CD4-positive, alpha-beta T cell treated with Interleukin-4 for 1 hour (primary cell): ENCODE measurements at regions not wholly inside any gene's neighbourhood (a gene's known extent, or its start where the extent isn't known, plus 50 kb on each side); places are given as distances from the start of the nearest gene placed in this dataset.

Source experiments
- DNase-seq, 2 donors: peaks; one replicate each; pipeline ENCODE4 v3.0.0-alpha.2; 2020 to 2022

DNA sequence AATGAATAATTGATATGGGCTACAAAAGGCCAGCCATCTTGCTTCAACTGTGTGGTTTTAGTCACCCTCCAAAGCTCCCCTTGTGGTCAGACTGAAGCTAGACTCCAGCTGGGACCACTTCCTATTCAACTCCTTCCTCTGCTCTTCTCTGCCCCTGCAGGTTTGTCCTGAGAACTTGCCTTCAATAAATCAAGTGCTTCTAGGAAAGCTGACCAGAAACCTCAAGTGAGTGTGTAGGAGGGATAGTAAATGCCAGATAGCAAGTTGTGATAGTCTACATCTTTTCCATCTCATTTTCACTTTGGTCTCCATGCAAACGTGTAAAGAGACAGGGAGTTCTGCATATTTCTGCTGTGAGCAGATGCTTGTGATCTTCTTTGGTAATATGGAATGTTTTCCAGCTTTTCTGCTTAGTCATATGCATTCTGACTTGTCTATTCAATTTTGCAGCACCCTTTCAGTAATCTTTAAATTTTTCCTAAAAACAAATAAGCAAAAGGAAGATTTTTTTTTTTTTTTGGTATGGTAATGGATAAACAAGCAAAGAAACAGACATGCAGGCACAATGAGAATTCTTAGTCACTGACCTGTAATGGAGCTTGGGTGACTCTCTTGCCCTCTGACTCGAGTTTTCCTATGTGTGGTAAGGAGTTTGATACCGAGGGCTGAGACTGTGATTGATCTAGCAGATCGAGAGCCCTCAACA lies 201.3 kb upstream of the BTBD3 start:
- no peak for DNase-seq

DNA sequence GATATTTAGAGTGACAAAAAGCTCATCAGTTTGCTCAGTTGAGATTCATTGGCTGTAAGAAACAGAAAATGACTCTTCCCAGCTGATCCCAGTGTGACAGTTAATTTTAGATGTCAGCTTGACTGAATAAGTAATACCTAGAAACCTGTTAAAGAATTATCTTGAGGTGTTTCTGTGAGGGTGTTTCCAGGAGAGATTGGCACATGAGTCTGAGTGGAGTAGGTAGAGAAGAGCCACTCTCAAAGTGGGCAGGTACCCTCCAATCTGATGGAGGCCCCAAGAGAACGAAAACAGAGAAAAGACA lies 200.8 kb upstream of the BTBD3 start:
- DNase-seq, result no peak

DNA sequence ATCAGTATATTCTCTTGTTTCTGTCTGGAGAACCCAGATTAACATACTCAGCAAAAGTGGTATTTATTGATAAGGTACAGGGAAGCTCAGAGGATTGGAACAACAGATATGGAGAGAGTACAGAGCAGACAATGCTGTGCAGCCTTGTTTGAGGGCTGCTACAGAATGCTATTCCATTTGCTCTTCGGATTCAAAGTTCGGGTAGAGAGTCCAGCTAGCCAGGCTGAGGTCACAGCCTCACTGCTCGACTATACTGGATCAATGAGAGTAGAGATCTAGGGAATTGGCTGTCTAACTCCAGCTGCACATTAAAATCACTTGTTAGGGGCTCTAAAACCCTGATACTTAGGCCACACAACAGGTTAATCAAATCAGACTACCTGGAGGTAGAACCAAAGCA lies 200.1 kb upstream of the BTBD3 start:
- DNase-seq, result no peak

DNA sequence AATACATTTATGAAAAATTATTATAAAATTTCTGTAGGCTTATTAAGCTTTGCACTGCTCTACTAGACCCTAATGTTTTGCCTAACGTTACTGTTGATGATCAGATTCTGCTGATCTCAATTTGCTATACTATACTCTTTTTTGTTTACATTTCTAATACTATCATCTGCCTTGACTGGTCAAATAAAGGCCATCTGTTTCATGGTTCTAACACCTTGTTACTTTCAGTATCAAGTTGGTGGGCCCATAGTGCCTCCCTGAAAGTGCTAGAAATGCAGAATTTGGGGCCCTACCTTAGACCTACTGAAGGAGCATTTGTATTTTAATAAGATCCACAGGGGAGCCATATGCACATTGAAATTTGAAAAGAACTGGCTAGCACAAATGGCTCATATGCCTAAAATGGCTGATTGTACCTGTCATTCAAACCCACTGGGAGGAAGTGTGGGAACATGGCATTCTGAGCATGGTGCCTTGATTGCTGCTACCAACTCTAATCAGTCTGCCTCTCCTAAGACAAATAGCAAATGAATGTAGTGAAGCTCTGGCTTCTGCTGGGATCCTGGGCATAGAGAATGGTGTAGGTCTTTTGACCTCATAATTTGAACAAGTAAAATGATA lies 199.1 kb upstream of the BTBD3 start:
- DNase-seq, result no peak

DNA sequence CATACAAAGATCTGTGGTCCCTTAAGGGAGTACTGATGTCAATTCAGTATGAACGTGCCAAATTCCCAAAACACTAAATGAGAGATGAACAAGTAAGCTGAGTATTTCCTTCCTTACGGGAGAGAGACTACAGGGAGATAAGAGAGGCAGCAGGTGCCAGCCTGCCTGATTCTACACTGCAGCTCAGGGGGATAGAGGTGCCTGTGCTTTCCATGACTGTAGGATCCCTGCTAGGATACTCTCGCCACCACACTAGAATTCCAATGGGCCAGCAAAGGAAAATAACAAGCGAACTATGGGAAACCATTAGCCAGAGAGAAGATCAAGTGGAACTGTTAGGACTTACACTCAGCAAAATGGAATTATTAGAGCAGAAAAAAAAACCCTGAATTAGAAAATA lies 198.5 kb upstream of the BTBD3 start:
- no peak for DNase-seq

DNA sequence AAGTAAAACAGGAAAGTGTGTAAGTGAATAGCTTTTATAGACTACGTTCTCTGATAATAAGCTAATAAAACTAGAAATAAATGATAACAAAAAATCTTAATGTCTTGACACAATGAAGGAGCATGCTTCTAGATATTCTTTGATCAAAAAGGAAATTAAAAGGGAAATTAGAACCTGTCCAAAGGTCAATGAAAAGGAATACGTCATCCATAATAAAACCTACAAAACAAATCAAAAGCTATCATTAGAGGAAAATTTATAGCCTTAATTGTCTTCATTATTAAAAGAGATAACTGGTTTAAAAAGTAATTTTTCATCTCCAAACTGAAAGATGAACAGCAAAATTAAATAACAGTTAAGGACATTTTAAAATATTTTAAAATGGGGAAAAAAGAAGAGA lies 196.3 kb upstream of the BTBD3 start:
- no peak for DNase-seq

DNA sequence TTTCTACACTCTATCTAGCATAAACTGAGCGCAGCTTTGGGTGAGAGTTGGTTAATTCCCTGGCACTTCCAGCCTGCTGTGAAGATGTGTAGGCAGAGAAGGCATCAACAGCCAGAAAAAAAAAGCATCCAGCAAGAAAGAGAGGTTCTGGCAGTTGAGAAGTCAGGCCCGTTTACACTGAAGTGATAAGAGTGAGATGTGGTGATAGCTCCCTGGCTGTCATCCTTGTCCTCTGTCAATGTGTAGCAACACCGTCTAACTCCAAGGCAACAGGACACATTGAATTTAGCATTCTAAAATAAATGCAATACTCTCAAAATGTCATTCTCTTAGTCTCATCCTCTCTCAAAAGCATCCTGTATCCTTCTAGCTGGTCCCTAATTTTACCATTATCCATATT lies 193.6 kb upstream of the BTBD3 start:
- no peak for DNase-seq

DNA sequence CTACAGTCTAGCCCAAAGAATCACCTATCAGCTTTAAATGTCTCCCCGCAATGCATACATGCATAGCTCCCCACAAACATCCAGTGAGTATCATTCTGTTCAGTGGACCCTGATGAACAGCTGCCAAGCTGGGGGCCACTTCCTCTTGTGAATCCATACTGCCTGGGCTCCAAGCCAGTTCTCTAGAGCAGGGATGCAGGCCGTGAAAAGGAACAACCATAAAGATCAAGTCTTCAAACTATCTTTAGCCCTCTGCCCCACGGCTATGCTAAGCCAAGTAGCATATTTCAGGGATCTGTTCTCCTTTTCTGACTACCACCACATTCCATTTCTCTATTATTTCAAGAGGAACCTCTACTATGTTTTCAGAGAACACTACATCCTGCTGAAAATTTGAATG lies 191.7 kb upstream of the BTBD3 start:
- DNase-seq, result no peak

DNA sequence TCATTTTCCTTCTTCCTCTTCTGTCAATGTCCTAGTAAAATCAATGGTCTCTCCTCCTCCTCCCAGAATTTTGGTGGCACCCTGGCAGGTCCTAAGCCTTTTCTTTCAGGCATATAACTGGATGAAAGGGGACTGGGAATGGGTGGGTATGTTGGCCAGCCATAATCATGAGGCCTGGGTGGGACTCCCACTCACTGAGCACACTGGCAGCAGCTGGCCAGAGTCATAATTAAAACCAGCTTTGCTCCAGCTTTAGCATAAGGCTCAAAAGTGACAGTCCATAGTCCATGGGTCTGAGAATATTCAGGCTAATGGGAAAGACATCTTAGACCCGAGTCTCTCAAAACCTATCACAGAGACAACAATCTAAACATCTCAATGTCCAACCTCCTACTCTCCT lies 190.0 kb upstream of the BTBD3 start:
- DNase-seq, result no peak

DNA sequence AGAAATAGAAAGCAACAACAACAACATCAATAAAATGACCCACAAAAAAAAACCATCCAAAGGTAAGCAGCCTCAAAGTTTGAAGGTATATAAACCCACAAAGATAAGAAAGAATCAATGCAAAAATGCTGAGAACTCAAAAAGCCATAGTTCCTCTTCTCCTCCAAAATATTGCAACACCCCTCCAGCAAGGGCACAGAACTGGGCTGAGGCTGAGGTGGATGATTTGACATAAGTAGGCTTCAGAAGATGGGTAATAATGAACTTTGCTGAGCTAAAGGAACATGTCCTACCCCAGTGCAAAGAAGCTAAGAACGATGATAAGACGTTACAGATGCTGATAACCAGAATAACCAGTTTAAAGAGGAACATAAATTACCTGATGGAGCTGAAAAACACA lies 188.8 kb upstream of the BTBD3 start:
- no peak for DNase-seq

DNA sequence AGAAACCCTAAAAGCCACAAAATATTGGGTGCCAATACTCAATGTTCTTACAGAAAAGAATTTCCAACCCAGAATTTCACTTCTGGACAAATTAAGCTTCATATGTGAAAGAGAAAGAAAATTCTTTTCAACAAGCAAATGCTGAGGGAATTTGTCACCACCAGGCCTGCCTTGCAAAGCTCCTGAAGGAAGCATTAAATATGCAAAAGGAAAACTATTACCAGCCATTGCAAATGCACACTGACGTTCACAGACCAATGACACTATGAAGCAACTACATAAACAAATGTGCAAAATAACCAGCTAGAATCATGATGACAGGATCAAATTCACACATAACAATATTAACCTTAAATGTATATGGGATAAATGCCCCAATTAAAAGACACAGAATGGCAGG lies 187.9 kb upstream of the BTBD3 start:
- no peak for DNase-seq

DNA sequence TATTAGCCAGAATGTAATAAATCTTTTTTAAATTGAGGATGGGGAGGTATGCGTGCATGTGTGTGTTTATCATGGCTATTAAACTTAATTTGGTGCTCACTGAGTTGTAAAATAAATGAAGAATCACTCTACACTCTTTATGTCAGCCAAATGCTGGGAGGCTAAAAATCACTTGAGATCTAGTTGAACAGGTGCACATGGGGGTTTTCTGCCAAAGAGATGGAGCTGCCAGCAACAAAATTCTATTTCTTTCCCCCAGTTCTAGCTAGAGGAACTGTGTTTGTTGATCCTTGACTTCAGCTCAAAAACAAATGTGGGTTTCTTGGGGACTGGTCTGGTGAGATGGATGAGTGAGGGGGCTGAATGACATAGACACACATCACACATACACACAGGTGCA lies 183.3 kb upstream of the BTBD3 start:
- DNase-seq, result no peak

DNA sequence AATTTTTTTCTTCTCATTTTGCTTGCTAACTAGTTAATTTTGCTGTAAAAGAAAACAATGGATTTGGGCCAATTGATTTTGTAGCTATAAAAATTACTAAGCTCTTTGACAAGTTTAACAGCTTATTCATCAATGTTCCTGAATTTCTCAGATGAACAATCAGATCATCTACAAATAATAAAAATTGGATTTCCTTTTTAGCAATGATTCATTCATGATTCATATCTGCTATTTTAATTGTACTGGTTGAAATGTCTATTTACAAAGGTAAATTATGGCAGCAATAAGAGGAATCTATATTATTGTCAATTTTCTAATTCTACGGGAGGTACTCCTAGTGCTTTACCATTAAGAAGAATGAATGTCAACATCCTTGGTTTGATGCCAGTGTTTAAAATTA lies 178.8 kb upstream of the BTBD3 start:
- no peak for DNase-seq

DNA sequence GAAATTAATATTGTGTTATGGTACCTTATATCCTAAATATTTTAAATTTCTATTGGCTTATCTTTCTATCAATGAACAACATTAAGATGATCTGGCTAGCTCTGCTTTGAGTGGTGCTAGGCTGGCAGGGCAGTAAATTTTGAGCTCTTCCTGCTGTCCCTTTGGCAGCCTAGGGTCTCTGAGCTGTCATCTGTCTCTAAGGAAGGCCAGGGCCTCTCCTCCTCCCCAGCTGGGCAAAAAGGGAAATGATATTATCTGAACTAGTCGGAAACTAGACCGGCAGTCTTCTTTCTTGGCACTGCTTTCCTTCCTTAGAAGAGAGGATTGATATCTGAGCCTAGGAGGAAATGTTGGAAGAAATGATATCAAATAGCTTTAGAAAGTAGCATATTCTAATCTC lies 176.7 kb upstream of the BTBD3 start:
- DNase-seq, result no peak

DNA sequence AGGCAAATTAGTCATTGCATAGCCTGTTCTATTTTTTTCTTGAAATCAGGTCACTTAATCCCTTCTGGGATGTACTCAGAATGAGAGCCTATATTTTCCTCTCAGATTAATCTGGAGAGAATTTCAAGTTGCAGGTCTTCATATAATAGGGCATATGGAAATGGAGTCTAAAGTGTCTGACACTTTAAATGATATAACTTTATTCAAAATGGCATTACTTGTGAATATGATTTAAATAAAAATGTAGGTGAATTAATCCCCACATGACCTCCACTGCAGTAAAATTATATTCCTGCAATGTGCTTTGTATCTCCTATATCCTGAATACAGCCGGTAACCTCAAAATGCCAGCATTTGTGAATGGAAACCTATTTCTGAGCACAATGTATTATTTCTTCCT lies 172.5 kb upstream of the BTBD3 start:
- DNase-seq, result no peak

DNA sequence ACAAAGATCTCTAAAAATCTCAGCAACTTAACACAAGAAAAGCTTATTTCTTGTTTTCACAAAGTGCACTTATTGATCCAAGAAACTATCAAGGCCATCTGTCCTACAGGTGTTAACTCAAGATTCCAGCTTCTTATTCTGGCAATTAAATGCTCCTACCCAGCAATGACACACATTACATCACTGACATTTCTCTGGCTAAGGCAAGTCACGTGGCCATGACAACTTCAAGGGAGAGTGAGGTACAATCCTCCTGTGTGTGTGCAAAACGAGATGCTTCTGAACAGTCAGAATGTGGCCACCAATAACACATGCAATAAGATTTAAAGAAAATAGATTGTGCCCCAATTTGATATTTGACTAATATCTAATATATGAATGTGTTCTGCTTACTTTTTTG lies 169.3 kb upstream of the BTBD3 start:
- DNase-seq, result no peak

DNA sequence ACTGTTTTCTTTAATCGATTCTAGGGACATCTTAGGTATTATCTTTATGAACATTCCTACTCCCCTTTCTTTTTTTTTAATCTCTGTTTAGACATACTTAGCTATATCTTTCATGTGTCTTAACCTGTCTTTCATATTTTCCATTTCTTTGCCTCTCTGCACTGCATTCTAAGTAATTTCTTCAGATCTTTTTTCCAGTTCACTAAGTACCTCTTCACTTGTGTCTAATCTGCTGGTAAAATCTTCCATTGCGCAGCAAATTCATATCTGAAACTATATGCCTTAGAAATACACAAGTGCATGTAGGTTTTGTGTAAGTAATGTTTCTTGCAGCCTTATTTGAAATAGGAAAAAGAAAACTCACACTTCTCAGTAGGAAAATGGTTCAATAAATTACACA lies 165.4 kb upstream of the BTBD3 start:
- no peak for DNase-seq

DNA sequence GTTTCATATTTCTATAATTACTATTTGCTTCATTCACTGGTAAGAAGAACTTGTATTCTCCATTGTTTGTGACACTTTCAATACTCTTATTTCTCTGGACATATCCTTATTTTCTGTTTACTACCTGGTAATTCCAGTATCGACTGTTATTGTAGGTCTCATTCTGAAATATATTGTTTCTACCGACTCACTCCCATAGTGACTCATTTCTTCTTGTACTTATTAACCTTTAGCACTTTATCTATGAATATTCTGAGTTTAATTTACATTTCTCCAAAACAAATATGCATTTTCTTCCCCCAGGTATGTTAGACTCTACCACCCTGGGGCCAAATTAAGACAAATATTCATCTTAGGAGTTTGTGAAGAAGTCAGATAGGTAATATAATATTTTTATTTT lies 164.5 kb upstream of the BTBD3 start:
- DNase-seq, result no peak

DNA sequence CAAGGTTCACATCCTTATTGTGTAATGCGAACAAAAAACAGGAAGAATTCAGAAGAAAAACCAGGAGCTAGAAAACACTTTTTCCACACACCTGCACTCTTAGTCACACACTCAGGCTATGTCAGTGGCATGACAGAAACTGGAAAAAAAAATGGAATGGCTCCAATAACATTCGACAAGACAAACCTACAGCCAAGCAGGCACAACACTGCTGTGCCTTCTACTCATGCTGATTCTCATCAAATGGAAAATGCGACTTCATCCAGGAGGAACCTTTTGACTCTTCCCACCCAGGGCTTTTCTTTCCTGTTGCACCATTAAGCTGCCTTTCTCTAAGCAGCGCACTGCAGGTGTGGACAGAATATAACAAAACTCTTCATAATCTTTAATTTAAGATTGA lies 163.2 kb upstream of the BTBD3 start:
- no peak for DNase-seq

DNA sequence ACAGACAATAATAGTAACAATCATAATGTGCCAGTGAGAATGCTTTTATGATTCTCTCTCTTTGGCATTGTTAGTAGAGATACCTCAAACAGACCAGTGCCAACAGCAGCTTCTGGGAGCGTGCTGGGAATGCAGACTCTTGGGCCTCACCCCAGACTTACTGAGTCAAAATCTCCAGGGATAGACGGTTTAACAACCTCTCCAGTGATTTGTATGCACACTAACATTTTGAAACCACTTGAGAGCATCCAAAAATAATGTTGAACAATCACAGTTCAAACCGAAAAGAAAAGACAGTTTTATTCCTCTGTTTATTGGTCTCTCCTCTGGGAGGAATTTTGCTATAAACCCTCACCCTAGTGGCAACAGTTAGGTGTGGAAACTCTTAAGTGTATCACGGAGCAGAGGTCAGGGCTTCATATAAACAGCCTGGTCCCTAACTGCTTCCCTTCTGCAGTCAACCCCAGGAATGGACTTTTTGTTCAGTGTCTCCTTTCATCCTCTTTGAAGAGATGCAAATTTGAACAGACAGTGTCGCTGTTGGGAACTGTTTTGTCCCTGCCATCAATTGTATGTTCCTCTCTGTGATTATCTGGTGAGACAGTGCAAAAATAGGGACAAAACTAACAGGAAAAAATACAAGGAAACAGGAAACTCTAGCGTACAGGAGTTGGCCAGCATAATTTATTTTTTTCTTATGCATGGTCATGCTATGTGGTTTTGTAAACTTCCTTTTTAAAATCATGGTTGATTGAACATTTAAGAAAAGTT lies 162.4 kb upstream of the BTBD3 start:
- no peak for DNase-seq

DNA sequence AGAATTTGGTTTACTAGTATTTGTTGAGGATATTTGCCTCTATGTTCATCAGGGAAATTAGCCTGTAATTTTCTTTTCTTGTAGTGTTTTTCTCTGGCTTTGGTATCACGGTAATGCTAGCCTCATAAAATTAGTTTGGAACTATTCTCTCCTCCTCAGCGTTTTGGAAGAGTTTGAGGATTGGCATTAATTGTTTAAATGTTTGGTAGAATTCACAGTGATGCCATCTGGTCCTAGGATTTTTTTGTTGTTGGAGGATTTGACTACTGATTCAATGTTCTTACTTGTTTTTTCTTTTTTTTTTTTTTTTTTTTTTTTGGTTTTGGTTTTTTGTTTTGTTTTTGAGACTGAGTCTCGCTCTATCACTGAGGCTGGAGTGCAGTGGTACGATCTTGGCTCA lies 156.2 kb upstream of the BTBD3 start:
- no peak for DNase-seq

DNA sequence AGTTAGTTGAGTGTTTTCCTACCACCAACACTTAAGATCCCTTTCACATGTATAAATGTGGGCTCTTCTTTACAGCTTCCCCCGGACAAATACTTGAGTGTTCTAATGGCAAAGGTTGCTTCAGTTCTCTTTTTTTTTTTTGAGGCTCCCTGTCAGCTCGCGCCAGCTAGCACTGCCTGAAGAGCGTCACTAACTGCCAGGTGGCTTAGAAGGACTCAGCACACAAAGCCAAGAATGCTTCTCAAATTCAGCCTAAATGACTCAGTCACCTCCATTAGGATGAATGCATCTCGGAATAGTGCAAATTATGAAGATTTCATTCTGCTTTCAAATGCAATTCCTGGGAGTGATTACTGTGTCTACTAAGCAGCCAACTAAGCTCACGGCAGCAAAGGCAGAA lies 150.7 kb upstream of the BTBD3 start:
- DNase-seq, result no peak

DNA sequence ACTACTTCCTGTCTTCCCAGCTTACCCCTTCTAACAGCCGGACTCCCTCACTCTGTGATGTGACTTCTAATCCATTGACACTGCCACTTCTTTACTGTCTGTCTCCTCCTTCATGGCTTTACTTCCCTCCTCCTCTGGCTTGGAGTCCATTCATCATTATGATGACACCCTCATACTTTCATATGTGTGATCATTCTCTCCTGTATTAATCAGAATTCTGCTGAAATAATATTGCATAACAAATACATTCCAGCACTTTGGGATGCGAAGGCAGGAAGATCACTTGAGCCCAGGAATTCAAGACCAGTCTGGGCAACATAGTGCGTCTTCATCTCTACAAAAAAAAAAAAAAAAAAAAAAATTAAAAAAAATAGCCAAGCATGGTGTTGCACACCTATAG lies 147.9 kb upstream of the BTBD3 start:
- DNase-seq, result no peak

DNA sequence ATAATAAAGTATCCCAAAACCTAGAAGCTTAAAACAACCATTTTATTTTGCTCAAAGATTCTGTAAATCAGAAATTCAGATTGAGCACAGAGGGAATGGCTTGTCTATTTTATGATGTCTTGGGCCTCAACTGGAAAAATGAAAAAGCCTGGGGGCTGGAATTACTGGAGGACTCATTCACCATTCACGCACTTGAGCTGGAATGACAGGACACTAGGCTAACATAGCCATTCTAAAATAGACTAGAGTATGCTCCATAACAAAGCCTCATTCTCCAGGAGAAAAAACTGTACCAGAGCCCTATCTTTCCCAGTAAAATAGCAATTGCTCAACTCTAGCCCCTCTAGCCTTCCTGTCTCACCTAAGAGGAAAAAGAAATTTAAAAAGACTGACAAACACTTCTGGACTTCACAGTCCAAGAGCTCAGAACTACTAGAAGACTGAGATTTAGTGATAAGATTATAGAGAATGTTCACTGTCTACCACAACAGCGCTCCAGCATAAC lies 145.4 kb upstream of the BTBD3 start:
- no peak for DNase-seq

DNA sequence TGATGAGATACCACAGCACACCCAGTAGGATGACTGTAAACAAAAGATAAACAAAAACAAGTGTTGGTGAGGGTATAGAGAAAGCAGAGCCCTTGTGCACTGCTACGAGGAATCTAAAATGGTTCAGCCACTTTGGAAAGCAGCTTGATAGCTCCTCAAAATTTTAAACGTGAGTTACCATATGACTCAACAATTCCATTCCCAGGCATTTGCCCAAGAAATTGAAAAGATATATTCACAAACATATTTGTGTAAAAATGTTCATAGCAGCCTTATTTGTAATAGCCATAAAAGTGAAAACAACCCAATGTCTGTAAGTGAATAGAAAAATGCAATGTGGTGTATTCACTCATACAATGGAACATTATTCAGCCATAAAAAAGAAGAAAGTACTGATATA lies 141.0 kb upstream of the BTBD3 start:
- DNase-seq, result no peak
